Ovary (tissue), 7 donors: ENCODE measurements at regions not wholly inside any gene's neighbourhood (a gene's known extent, or its start where the extent isn't known, plus 50 kb on each side); places are given as distances from the start of the nearest gene placed in this dataset.

Experiments
- DNase-seq, 5 donors: peaks; one replicate each; pipeline ENCODE4 v3.0.0-alpha.2; 2019 to 2020
- H3K27ac ChIP-seq, 2 donors: fragments of 200-600 bp; one replicate each; pipeline versions ENCODE4 v1.5.1 to v1.8.0; 2019 to 2022
- H3K27me3 ChIP-seq: fragments of 200-600 bp; one replicate; pipeline ENCODE4 v1.8.0; 2022
- H3K36me3 ChIP-seq: fragments of 200-600 bp; sonication (generic); one replicate; pipeline ENCODE4 v1.5.1; 2019
- H3K4me1 ChIP-seq: one replicate; pipeline ENCODE4 v1.8.1; 2013; ENCODE audit warnings: mild to moderate bottlenecking, moderate library complexity; ENCODE audit not compliant: insufficient read depth
- H3K4me3 ChIP-seq: fragments of 200-600 bp; sonication (generic); one replicate; pipeline ENCODE4 v1.5.1; 2017
- H3K9me3 ChIP-seq, 2 donors: fragments of 200-600 bp in 1 of 2; sonication (generic) in 1 of 2; one replicate each; pipeline versions ENCODE4 v1.5.1 to v1.8.1; 2013 to 2019; ENCODE audit warnings: mild to moderate bottlenecking in 1 of 2, moderate library complexity in 1 of 2
- CTCF ChIP-seq, 3 donors: fragments of 450-650 bp in 2 of 3; fragments of 200-600 bp in 1 of 3; IDR thresholded peaks; one replicate each; pipeline versions ENCODE4 v1.5.1 to v1.8.0; 2016 to 2022; ENCODE audit warnings: antibody characterized with exemption in 3 of 3, mild to moderate bottlenecking in 1 of 3
- EP300 ChIP-seq: sonication (generic); formaldehyde crosslinking; IDR thresholded peaks from one replicate; pipeline ENCODE4 v1.6.1; 2017; ENCODE audit warnings: antibody characterized with exemption
- POLR2A ChIP-seq: fragments of 450-650 bp; IDR thresholded peaks from one replicate; pipeline ENCODE4 v1.6.1; 2017; ENCODE audit warnings: antibody characterized with exemption, mild to moderate bottlenecking, moderate library complexity
- WGBS, 3 donors: extraction: QIAGEN DNeasy Blood & Tissue Kit in 1 of 3; methylation state at CpG; one replicate each; pipeline versions ENCODE4 v1.1.5 to v1.1.7; 2013 to 2017; 5-methylcytosine and 5-hydroxymethylcytosine counted together
- intact Hi-C, 4 donors: fragments of 100-400 bp; cut with DNase I; formaldehyde crosslinking; loops; one replicate each; pipeline versions ENCODE4 v1.11.0 to v1.15.1; 2022 to 2023
- donor health status: DM: no; HTN: no; CAD: no; lungs with moderate emphysema.
- donor health status: DM: no; HTN: no; CAD: no.
- donor health status: Bipolar disorder and iron deficiency.
- donor health status: DM: no; HTN: no; CAD: no.
- donor health status: DM: yes; HTN: yes; CAD: no.

DNA sequence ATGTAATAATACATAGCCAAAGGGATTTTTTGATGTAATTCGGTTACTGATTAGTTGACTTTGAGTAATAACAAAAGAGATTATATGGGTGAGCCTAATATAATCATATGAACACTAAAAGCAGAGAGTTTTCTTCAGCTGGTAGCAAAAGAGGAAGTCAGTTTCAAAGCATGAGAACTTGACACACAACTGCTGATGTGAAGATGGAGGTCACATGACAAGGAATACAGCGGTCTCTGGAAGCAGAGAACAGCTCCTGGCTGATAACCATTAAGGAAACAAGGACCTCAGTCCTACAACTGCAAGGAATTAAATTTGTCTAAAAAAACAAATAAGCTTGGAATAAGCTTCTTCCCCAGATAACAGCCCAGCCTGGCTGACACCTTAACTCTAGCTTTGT lies 119.1 kb upstream of the PRNP start:
- DNase-seq, result no peak
- H3K27me3 ChIP-seq, result no peaks in the 10 kb centered on the region
- WGBS, 3 donors, result 67 to 75% (median 70%) methylated on average over 2 of the region's 2 CpGs
- no peaks in the 10 kb centered on the region for H3K4me1 ChIP-seq
- H3K9me3 ChIP-seq, result no peaks in the 10 kb centered on the region
- H3K36me3 ChIP-seq, result no peaks in the 10 kb centered on the region
- no peak overlapping the region for H3K4me3 ChIP-seq
- intact Hi-C loops, result no loop called here
- TF ChIP-seq EP300, result no peak
- TF ChIP-seq CTCF (IDR thresholded peaks at IDR 0.05), result no peak
- no peak for TF ChIP-seq POLR2A
- no peak overlapping the region for H3K27ac ChIP-seq

GRCh38 chr20:4563534-4563933 lies 122.7 kb upstream of the PRNP start:
- DNase-seq, result no peak
- Histone ChIP-seq H3K4me1 (no peaks in the 10 kb centered on the region), H3K4me3 (no peak overlapping the region), H3K9me3 (no peaks in the 10 kb centered on the region), H3K27ac (no peak overlapping the region), H3K36me3 (no peaks in the 10 kb centered on the region), H3K27me3 (no peaks in the 10 kb centered on the region)
- TF ChIP-seq POLR2A, result no peak
- TF ChIP-seq CTCF (IDR thresholded peaks at IDR 0.05), result no peak
- TF ChIP-seq EP300, result no peak
- 2 to 12% (median 8%) methylated on average over 4 of the region's 4 CpGs for WGBS, 3 donors
- intact Hi-C loops, result no loop called here

GRCh38 chr20:4563031-4563430 lies 123.2 kb upstream of the PRNP start:
- no peak overlapping the region for H3K27ac ChIP-seq
- H3K4me3 ChIP-seq, result no peak overlapping the region
- intact Hi-C loops, result no loop called here
- TF ChIP-seq CTCF (IDR thresholded peaks at IDR 0.05) (no peak), EP300 (no peak), POLR2A (no peak)
- H3K9me3 ChIP-seq, result no peaks in the 10 kb centered on the region
- no peaks in the 10 kb centered on the region for H3K36me3 ChIP-seq
- no peaks in the 10 kb centered on the region for H3K27me3 ChIP-seq
- no peak for DNase-seq
- H3K4me1 ChIP-seq, result no peaks in the 10 kb centered on the region

DNA sequence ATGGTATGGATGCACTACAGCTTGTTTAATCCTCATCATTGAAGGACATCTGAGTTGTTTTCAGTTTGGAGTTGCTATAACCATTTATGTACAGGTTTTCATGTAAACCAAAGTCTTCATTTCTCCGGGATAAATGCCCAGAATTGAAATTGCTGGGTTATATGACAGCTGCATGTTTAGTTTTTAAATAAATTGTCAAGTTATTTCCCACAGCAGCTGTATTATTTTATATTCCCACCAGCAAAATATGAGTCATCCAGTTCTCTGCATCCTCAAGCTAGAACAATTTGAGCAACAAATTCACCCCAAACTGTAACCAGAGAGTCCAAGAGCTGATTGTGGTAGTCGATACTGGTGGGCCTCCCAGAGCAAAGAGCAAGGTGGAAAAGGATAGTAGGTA lies 125.6 kb upstream of the PRNP start:
- no peak for TF ChIP-seq EP300
- TF ChIP-seq CTCF (IDR thresholded peaks at IDR 0.05), result no peak
- TF ChIP-seq POLR2A, result no peak
- Histone ChIP-seq H3K27me3 (no peaks in the 10 kb centered on the region), H3K36me3 (no peaks in the 10 kb centered on the region), H3K27ac (no peak overlapping the region), H3K9me3 (no peaks in the 10 kb centered on the region), H3K4me1 (no peaks in the 10 kb centered on the region), H3K4me3 (no peak overlapping the region)
- intact Hi-C loops, result no loop called here
- no peak for DNase-seq
- 61 to 63% (median 63%) methylated on average over 2 of the region's 2 CpGs for WGBS, 3 donors

GRCh38 chr20:4559906-4560305 lies 126.3 kb upstream of the PRNP start:
- Histone ChIP-seq H3K27me3 (no peaks in the 10 kb centered on the region), H3K27ac (no peak overlapping the region), H3K4me1 (no peaks in the 10 kb centered on the region), H3K9me3 (no peaks in the 10 kb centered on the region), H3K4me3 (no peak overlapping the region), H3K36me3 (no peaks in the 10 kb centered on the region)
- intact Hi-C loops, result no loop called here
- 68 to 70% (median 69%) methylated on average over 2 of the region's 2 CpGs for WGBS, 3 donors
- no peak for TF ChIP-seq CTCF (IDR thresholded peaks at IDR 0.05)
- TF ChIP-seq POLR2A, result no peak
- TF ChIP-seq EP300, result no peak
- no peak for DNase-seq
